ENCODE measurements at regions not wholly inside any gene's neighbourhood (a gene's known extent, or its start where the extent isn't known, plus 50 kb on each side); places are given as distances from the start of the nearest gene placed in this dataset.
"Not testable (repeated sequence)": the region's sequence is repeated elsewhere in the genome, so short reads cannot be mapped to it uniquely, and the experiment has no call there.

DNA sequence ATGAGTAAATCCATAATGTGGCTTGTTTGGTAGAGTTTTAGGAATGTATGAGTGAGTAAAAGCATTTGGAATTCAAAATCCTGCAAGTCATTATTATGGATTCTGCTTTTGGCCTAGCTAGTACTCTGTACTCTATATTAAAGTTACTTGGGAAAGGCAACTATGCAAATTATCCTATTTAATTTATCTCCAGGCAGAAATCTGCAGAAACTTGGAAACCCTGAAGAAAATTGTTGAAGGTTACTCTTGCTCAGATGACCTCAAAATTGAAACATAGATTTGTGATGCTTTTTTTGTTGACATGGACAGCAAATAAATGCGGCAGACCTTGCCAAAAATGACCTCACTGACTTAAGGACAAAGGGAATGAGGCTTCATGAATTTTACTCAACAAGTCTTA lies 477.1 kb upstream of the EYS start:
- no peak overlapping the region for H3K27ac ChIP-seq
- TF ChIP-seq, protein P1, sequence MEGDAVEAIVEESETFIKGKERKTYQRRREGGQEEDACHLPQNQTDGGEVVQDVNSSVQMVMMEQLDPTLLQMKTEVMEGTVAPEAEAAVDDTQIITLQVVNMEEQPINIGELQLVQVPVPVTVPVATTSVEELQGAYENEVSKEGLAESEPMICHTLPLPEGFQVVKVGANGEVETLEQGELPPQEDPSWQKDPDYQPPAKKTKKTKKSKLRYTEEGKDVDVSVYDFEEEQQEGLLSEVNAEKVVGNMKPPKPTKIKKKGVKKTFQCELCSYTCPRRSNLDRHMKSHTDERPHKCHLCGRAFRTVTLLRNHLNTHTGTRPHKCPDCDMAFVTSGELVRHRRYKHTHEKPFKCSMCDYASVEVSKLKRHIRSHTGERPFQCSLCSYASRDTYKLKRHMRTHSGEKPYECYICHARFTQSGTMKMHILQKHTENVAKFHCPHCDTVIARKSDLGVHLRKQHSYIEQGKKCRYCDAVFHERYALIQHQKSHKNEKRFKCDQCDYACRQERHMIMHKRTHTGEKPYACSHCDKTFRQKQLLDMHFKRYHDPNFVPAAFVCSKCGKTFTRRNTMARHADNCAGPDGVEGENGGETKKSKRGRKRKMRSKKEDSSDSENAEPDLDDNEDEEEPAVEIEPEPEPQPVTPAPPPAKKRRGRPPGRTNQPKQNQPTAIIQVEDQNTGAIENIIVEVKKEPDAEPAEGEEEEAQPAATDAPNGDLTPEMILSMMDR (IDR thresholded peaks at IDR 0.05) = no peak
- no peak for TF ChIP-seq ZFX (IDR thresholded peaks at IDR 0.05; ENCODE audit: borderline replicate concordance)

DNA sequence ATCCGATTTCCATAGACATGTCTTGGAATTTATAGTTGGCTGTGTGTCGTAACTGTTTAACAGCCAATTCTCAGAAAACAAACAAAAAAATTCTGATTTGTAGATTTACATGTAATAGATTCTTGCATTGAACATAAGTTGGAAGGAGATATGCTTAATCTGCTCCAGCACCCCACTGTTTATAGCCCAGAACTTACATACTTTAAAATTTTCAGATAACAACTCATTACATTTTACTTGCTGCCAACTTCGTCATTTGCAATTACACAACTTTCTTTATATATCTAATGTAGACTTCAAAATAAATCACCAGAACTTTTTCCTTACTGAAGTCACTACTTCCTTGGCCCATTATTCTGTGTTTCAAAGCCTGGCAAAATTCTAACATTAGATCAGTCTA lies 472.3 kb upstream of the EYS start:
- H3K27ac ChIP-seq = no peak overlapping the region
- TF ChIP-seq ZFX (IDR thresholded peaks at IDR 0.05; ENCODE audit: borderline replicate concordance) = no peak
- TF ChIP-seq, protein P1 (IDR thresholded peaks at IDR 0.05) = no peak

DNA sequence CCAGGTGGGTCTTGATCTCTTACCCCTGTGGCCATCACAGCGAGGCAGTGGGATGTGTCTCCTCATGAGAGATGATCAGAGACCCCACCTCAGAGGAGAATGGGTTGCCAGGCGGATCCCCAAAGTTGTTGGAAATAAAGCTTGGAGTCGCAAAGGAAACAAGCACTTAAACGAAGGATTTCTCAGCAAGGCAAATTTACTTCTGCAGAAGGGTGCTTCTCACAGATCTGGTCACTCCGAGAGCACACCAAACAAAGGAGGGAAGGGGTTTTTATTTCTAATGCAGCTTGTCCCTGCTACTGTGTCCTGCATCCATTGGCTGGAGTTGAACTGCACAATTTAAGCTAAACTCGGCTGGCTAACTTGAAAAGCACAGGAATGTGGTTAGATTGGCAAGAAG lies 466.6 kb upstream of the EYS start:
- no peak overlapping the region for H3K27ac ChIP-seq
- TF ChIP-seq, protein P1 (IDR thresholded peaks at IDR 0.05) = no peak
- no peak for TF ChIP-seq ZFX (IDR thresholded peaks at IDR 0.05; ENCODE audit: borderline replicate concordance)

DNA sequence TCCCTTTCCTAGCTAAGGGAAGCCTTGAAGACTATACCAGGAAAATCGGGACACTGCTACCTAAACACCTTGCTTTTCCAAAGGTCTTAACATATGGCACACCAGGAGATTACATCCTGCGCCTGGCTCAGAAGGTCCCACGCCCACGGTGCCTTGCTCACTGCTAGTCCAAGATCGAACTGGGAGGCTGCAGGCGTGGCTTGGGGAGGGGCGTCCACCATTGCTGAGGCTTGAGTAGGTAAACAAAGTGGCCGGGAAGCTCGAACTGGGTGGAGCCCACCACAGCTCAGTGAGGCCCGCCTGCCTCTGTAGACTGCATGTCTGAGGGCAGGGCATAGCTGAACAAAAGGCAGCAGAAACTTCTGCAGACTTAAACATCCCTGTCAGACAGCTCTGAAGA lies 459.7 kb upstream of the EYS start:
- H3K27ac ChIP-seq = not testable (repeated sequence)

DNA sequence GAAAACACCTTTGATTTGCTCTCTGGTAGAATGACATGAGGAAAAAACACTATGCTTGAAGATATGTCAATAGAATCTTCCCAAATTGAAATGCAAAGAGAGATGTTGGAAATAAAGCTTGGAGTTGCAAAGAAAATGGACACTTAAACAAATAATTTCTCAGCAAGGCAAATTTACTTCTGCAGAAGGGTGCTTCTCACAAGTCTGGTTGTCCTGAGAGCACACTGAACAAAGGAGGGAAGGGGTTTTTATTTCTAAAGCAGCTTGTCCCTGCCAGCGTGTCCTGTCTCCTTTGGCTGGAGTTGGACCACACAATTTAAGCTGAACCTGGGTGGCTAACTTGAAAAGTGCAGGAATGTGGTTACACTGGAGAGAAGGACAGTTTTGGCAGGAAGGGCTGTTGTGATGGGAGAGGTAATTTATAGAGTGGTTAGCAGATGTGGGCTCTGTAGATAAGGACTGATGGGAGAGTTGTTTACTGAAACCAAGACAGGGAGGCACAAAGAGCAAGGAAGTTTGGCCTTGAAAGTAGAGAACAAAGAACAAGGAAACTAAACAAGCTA lies 454.6 kb upstream of the EYS start:
- H3K27ac ChIP-seq = no peak overlapping the region
- TF ChIP-seq, protein P1 (IDR thresholded peaks at IDR 0.05) = no peak
- TF ChIP-seq ZFX (IDR thresholded peaks at IDR 0.05; ENCODE audit: borderline replicate concordance) = no peak

DNA sequence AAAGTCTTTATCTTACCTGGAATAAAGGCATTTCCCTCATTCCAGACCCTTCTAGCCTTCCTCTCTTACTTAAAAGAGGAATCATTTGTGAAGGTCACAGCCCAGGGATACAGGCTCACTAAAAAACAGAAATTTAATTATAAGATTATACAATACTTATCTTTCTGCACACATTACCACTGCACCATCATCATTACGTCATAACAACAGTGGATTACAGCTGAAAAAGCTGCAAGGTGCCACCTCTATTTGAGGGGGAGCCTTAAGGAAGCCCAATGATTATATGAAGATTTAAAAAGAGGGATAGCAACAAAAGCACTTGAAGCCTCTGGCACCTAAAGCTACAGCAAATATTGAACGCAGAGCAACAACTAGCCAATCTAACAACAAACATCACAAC lies 452.9 kb upstream of the EYS start:
- TF ChIP-seq ZFX (IDR thresholded peaks at IDR 0.05; ENCODE audit: borderline replicate concordance) = no peak
- TF ChIP-seq, protein P1 (IDR thresholded peaks at IDR 0.05) = no peak

DNA sequence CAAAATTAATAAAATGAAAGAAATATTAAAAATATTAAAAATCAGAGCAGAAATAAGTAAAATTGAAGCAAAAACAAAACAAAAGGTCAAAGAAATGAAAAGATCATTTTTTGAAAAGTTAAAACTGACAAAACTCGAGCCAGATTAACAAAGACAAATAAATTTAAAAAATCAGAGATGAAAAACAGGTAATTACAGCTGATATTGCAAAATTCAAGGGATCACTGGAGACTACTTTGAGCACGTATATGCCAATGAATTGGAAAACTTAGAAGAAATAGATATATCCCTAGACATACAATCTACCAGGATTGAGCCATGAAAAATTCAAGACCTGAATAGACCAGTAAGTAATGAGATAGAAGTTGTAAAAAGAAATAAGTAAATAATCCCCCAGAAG lies 446.2 kb upstream of the EYS start:
- no peak overlapping the region for H3K27ac ChIP-seq
- TF ChIP-seq ZFX (IDR thresholded peaks at IDR 0.05; ENCODE audit: borderline replicate concordance) = no peak
- TF ChIP-seq, protein P1 (IDR thresholded peaks at IDR 0.05) = no peak

More for the DNA sequence above, 452.9 kb upstream of the EYS start:
- H3K27ac ChIP-seq = no peak overlapping the region

DNA sequence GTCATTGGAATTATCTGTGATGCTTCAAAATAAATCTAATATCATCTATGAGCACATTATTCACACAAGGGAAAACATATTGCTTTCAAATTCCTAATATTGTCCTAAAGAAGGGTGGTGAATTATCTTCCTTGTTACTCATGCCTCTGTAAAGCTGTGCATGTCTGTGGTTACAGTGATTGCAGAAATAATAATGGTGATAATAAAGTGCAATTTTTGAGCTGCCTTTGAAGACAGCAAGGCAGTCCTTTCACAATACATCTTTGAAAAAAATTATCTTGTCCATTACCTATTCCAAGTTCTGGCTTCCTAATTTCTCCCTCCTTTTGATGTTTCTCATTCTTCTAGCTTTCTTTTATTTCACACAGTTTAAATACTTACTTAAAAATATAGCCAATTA lies 442.1 kb upstream of the EYS start:
- TF ChIP-seq, protein P1 (IDR thresholded peaks at IDR 0.05) = no peak
- TF ChIP-seq ZFX (IDR thresholded peaks at IDR 0.05; ENCODE audit: borderline replicate concordance) = no peak
- no peak overlapping the region for H3K27ac ChIP-seq
